Liver (tissue), 8 donors: ENCODE measurements at regions not wholly inside any gene's neighbourhood (a gene's known extent, or its start where the extent isn't known, plus 50 kb on each side); places are given as distances from the start of the nearest gene placed in this dataset.

Source experiments
- DNase-seq: peaks from one replicate; pipeline ENCODE4 v3.0.0-alpha.2; 2017; ENCODE audit warnings: low spot score
- H3K27ac ChIP-seq, 2 donors: one replicate each; pipeline ENCODE4 v1.7.0; 2013; ENCODE audit warnings: inconsistent platforms in 2 of 2, low read length in 2 of 2, control low read depth in 1 of 2, low read depth in 1 of 2, mild to moderate bottlenecking in 1 of 2
- H3K27me3 ChIP-seq, 4 donors: one replicate each; pipeline versions ENCODE4 v1.6.1 to v1.7.0; 2013; ENCODE audit warnings: low read length in 3 of 4, inconsistent platforms in 1 of 4, mild to moderate bottlenecking in 1 of 4, moderate library complexity in 1 of 4; ENCODE audit not compliant: control insufficient read depth in 4 of 4, insufficient read depth in 4 of 4
- H3K36me3 ChIP-seq, 4 donors: one replicate each; pipeline versions ENCODE4 v1.6.1 to v1.7.0; 2013; ENCODE audit warnings: low read length in 3 of 4, mild to moderate bottlenecking in 3 of 4, low read depth in 1 of 4, moderate library complexity in 1 of 4; ENCODE audit not compliant: control insufficient read depth in 4 of 4, insufficient read depth in 3 of 4
- H3K4me1 ChIP-seq, 4 donors: one replicate each; pipeline versions ENCODE4 v1.6.1 to v1.7.0; 2013; ENCODE audit warnings: low read length in 3 of 4, mild to moderate bottlenecking in 3 of 4, moderate library complexity in 1 of 4; ENCODE audit not compliant: control insufficient read depth in 4 of 4, insufficient read depth in 4 of 4
- H3K4me3 ChIP-seq, 3 donors: one replicate each; pipeline versions ENCODE4 v1.6.1 to v1.7.0; 2013; ENCODE audit warnings: low read length in 3 of 3, control low read depth in 1 of 3, low read depth in 1 of 3, mild to moderate bottlenecking in 1 of 3
- H3K9ac ChIP-seq, 2 donors: one replicate each; pipeline ENCODE4 v1.7.0; 2013; ENCODE audit warnings: low read length in 2 of 2, mild to moderate bottlenecking in 2 of 2, moderate library complexity in 2 of 2, control low read depth in 1 of 2, low read depth in 1 of 2
- H3K9me3 ChIP-seq, 4 donors: one replicate each; pipeline versions ENCODE4 v1.6.1 to v1.7.0; 2013; ENCODE audit warnings: low read length in 3 of 4; ENCODE audit not compliant: control insufficient read depth in 4 of 4
- EGR1 ChIP-seq, 2 donors: IDR thresholded peaks; 2 replicates each; pipeline ENCODE4 v1.6.1; 2016 to 2018; ENCODE audit warnings: antibody characterized with exemption in 2 of 2, low read depth in 2 of 2
- GABPA ChIP-seq, 2 donors: IDR thresholded peaks in 1 of 2; conservative IDR thresholded peaks in 1 of 2; 2 replicates each; pipeline ENCODE4 v1.6.1; 2016; ENCODE audit warnings: antibody characterized with exemption in 2 of 2, mild to moderate bottlenecking in 1 of 2, moderate library complexity in 1 of 2
- HNF4A ChIP-seq, 2 donors: conservative IDR thresholded peaks; 2 replicates each; pipeline ENCODE4 v1.6.1; 2016; ENCODE audit warnings: antibody characterized with exemption in 2 of 2, mild to moderate bottlenecking in 2 of 2
- HNF4G ChIP-seq: IDR thresholded peaks from 2 replicates; pipeline ENCODE4 v1.6.1; 2016; ENCODE audit warnings: antibody characterized with exemption
- JUND ChIP-seq, 2 donors: IDR thresholded peaks; 2 replicates each; pipeline ENCODE4 v1.6.1; 2016; ENCODE audit warnings: antibody characterized with exemption in 2 of 2
- NR2F2 ChIP-seq: IDR thresholded peaks from 2 replicates; pipeline ENCODE4 v1.6.1; 2016; ENCODE audit warnings: antibody characterized with exemption
- RXRA ChIP-seq, 2 donors: IDR thresholded peaks; 2 replicates each; pipeline ENCODE4 v1.6.1; 2017 to 2018; ENCODE audit warnings: antibody characterized with exemption in 2 of 2, mild to moderate bottlenecking in 1 of 2
- SP1 ChIP-seq: IDR thresholded peaks from 2 replicates; pipeline ENCODE4 v1.6.1; 2018; ENCODE audit warnings: antibody characterized with exemption, mild to moderate bottlenecking
- TAF1 ChIP-seq: conservative IDR thresholded peaks from 2 replicates; pipeline ENCODE4 v1.6.1; 2016; ENCODE audit warnings: antibody characterized with exemption, mild to moderate bottlenecking
- YY1 ChIP-seq: IDR thresholded peaks from 2 replicates; pipeline ENCODE4 v1.6.1; 2016; ENCODE audit warnings: antibody characterized with exemption, mild to moderate bottlenecking
- ZBTB33 ChIP-seq: IDR thresholded peaks from 2 replicates; pipeline ENCODE4 v1.6.1; 2016; ENCODE audit warnings: antibody characterized with exemption
- WGBS: extraction: QIAGEN DNeasy Blood & Tissue Kit; methylation state at CpG from one replicate; pipeline ENCODE4 v1.1.7; 2013; 5-methylcytosine and 5-hydroxymethylcytosine counted together
- TF ChIP-seq, protein P1 (sequence below): IDR thresholded peaks from 2 replicates; pipeline ENCODE4 v1.6.1; 2016; ENCODE audit warnings: antibody characterized with exemption
- TF ChIP-seq, protein P2 (sequence below): fragments of 150-350 bp; IDR thresholded peaks from 2 replicates; pipeline ENCODE4 v1.5.1; 2017; ENCODE audit warnings: improper control_type of control experiment, low read depth, low read length; ENCODE audit not compliant: missing input control
- TF ChIP-seq, protein P3 (sequence below): IDR thresholded peaks from 2 replicates; pipeline ENCODE4 v1.6.1; 2016; ENCODE audit warnings: antibody characterized with exemption, mild to moderate bottlenecking
- donor health status: healthy.
- donor health status: healthy.
- donor health status: healthy.
- donor health status: healthy.
- donor health status: healthy.

DNA sequence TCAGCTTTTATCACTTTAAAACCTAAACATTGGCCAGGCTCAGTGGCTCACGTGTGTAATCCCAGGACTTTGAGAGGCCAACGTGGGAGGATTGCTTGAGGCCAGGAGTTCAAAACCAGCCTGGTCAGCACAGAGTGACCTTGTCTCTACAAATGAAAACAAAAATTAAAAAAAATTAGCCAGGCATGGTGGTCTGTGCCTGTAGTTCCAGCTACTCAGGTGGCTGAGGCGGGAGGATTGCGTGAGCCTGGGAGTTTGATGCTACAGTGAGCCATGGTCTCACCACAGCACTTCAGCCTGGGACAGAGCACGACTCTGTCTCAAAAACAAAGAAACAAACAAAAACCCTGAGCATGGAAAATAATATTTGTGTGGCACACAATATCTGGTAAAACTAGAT is 143.5 kb upstream of the HNRNPU start:
- H3K27ac ChIP-seq: no peak overlapping the region
- no peaks in the 10 kb centered on the region for H3K36me3 ChIP-seq
- no peak overlapping the region for H3K4me3 ChIP-seq
- WGBS: 94% methylated on average over 5 of the region's 5 CpGs
- no peak for DNase-seq
- H3K4me1 ChIP-seq: no peaks in the 10 kb centered on the region
- TF ChIP-seq RXRA (IDR thresholded peaks at IDR 0.05): no peak
- TF ChIP-seq ZBTB33: no peak
- no peak for TF ChIP-seq TAF1
- no peak for TF ChIP-seq HNF4A (conservative IDR thresholded peaks at IDR 0.05)
- no peak for TF ChIP-seq EGR1 (IDR thresholded peaks at IDR 0.05; ENCODE audit: low read depth in 2 of 2)
- TF ChIP-seq HNF4G: no peak
- no peak for TF ChIP-seq NR2F2
- TF ChIP-seq SP1: no peak
- no peaks in the 10 kb centered on the region for H3K27me3 ChIP-seq
- H3K9ac ChIP-seq: no peak overlapping the region
- no peaks in the 10 kb centered on the region for H3K9me3 ChIP-seq

GRCh38 chr1:245003246-245003645 is 138.9 kb upstream of the HNRNPU start:
- no peak for TF ChIP-seq HNF4A (conservative IDR thresholded peaks at IDR 0.05)
- no peak for TF ChIP-seq YY1
- TF ChIP-seq, protein P1, sequence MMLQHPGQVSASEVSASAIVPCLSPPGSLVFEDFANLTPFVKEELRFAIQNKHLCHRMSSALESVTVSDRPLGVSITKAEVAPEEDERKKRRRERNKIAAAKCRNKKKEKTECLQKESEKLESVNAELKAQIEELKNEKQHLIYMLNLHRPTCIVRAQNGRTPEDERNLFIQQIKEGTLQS: no peak
- TF ChIP-seq RXRA (IDR thresholded peaks at IDR 0.05): no peak
- no peak for TF ChIP-seq NR2F2
- TF ChIP-seq JUND (IDR thresholded peaks at IDR 0.05): no peak
- no peak for TF ChIP-seq GABPA (IDR thresholded peaks at IDR 0.05 in 1 of 2, conservative IDR thresholded peaks at IDR 0.05 in 1 of 2)
- TF ChIP-seq, protein P2, sequence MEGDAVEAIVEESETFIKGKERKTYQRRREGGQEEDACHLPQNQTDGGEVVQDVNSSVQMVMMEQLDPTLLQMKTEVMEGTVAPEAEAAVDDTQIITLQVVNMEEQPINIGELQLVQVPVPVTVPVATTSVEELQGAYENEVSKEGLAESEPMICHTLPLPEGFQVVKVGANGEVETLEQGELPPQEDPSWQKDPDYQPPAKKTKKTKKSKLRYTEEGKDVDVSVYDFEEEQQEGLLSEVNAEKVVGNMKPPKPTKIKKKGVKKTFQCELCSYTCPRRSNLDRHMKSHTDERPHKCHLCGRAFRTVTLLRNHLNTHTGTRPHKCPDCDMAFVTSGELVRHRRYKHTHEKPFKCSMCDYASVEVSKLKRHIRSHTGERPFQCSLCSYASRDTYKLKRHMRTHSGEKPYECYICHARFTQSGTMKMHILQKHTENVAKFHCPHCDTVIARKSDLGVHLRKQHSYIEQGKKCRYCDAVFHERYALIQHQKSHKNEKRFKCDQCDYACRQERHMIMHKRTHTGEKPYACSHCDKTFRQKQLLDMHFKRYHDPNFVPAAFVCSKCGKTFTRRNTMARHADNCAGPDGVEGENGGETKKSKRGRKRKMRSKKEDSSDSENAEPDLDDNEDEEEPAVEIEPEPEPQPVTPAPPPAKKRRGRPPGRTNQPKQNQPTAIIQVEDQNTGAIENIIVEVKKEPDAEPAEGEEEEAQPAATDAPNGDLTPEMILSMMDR: no peak
- TF ChIP-seq, protein P3, sequence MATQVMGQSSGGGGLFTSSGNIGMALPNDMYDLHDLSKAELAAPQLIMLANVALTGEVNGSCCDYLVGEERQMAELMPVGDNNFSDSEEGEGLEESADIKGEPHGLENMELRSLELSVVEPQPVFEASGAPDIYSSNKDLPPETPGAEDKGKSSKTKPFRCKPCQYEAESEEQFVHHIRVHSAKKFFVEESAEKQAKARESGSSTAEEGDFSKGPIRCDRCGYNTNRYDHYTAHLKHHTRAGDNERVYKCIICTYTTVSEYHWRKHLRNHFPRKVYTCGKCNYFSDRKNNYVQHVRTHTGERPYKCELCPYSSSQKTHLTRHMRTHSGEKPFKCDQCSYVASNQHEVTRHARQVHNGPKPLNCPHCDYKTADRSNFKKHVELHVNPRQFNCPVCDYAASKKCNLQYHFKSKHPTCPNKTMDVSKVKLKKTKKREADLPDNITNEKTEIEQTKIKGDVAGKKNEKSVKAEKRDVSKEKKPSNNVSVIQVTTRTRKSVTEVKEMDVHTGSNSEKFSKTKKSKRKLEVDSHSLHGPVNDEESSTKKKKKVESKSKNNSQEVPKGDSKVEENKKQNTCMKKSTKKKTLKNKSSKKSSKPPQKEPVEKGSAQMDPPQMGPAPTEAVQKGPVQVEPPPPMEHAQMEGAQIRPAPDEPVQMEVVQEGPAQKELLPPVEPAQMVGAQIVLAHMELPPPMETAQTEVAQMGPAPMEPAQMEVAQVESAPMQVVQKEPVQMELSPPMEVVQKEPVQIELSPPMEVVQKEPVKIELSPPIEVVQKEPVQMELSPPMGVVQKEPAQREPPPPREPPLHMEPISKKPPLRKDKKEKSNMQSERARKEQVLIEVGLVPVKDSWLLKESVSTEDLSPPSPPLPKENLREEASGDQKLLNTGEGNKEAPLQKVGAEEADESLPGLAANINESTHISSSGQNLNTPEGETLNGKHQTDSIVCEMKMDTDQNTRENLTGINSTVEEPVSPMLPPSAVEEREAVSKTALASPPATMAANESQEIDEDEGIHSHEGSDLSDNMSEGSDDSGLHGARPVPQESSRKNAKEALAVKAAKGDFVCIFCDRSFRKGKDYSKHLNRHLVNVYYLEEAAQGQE: no peak
- no peaks in the 10 kb centered on the region for H3K9me3 ChIP-seq
- H3K4me1 ChIP-seq: no peaks in the 10 kb centered on the region
- no peak overlapping the region for H3K9ac ChIP-seq
- DNase-seq: no peak
- H3K36me3 ChIP-seq: no peaks in the 10 kb centered on the region
- 94% methylated on average over 2 of the region's 2 CpGs for WGBS
- H3K27me3 ChIP-seq: no peaks in the 10 kb centered on the region
- no peak overlapping the region for H3K27ac ChIP-seq
- no peak overlapping the region for H3K4me3 ChIP-seq
